PC-9 (cell line): ENCODE measurements at regions not wholly inside any gene's neighbourhood (a gene's known extent, or its start where the extent isn't known, plus 50 kb on each side); places are given as distances from the start of the nearest gene placed in this dataset.

Source experiments
- BruUV-seq: library from RNA; stranded (reverse); fragments of 400-500 nt; replicated peaks from 2 replicates; lab custom pipeline; 2021; lab: Mats Ljungman, UMichigan
- CTCF ChIA-PET: fragments of 300-600 bp; sonication (Branson Sonifier 250); formaldehyde crosslinking; loops from one replicate; lab custom pipeline; 2022; ENCODE audit warnings: antibody characterized with exemption; lab: Charles Lee
- POLR2A ChIA-PET: fragments of 300-600 bp; sonication (Branson Sonifier 250); formaldehyde crosslinking; loops from one replicate; lab custom pipeline; 2022; ENCODE audit warnings: antibody characterized with exemption; ENCODE audit not compliant: unreplicated experiment; lab: Charles Lee
- DNase-seq, 2 experiments: peaks; one replicate each; pipeline versions ENCODE4 v3.0.0 to v3.0.0-alpha.2; 2015 to 2022; ENCODE audit warnings: mixed read lengths in 1 of 2
- H2AFZ ChIP-seq: fragments of 200-600 bp; sonication (generic); 2 replicates; pipeline ENCODE4 v1.8.1; 2017; ENCODE audit warnings: antibody characterized with exemption
- H3F3A ChIP-seq: fragments of 200-600 bp; sonication (generic); 2 replicates; pipeline ENCODE4 v1.8.1; 2017; ENCODE audit warnings: antibody characterized with exemption, mild to moderate bottlenecking, low read depth; ENCODE audit not compliant: insufficient read depth
- H3K27ac ChIP-seq: fragments of 200-600 bp; sonication (generic); 2 replicates; pipeline ENCODE4 v1.6.1; 2016; ENCODE audit warnings: mixed run types
- H3K27me3 ChIP-seq: fragments of 200-600 bp; sonication (generic); 2 replicates; pipeline ENCODE4 v1.6.1; 2016; ENCODE audit warnings: low read depth, mixed run types; ENCODE audit not compliant: insufficient read depth
- H3K36me3 ChIP-seq: fragments of 200-600 bp; sonication (generic); 2 replicates; pipeline ENCODE4 v1.6.1; 2016; ENCODE audit warnings: low read depth, mixed run types
- H3K4me1 ChIP-seq: fragments of 200-600 bp; sonication (generic); replicated peaks from 2 replicates; pipeline ENCODE4 v1.6.1; 2016; ENCODE audit warnings: mixed run types; ENCODE audit not compliant: insufficient read depth
- H3K4me2 ChIP-seq: fragments of 200-600 bp; sonication (generic); 2 replicates; pipeline ENCODE4 v1.6.1; 2017; ENCODE audit warnings: mixed run types
- H3K4me3 ChIP-seq: fragments of 200-600 bp; sonication (generic); 2 replicates; pipeline ENCODE4 v1.6.1; 2016; ENCODE audit warnings: mixed run types
- H3K79me2 ChIP-seq: fragments of 200-600 bp; sonication (generic); 2 replicates; pipeline ENCODE4 v1.6.1; 2017; ENCODE audit warnings: low read depth, mixed run types
- H3K9me2 ChIP-seq: fragments of 200-600 bp; sonication (generic); 2 replicates; pipeline ENCODE4 v1.8.1; 2017; ENCODE audit warnings: mild to moderate bottlenecking; ENCODE audit not compliant: insufficient read depth
- H3K9me3 ChIP-seq: fragments of 200-600 bp; sonication (generic); 2 replicates; pipeline ENCODE4 v1.8.1; 2016; ENCODE audit warnings: low read depth; ENCODE audit not compliant: insufficient read depth
- H4K20me1 ChIP-seq: fragments of 200-600 bp; sonication (generic); 2 replicates; pipeline ENCODE4 v1.8.1; 2017; ENCODE audit not compliant: insufficient read depth
- EZH2 ChIP-seq: fragments of 200-600 bp; sonication (generic); IDR thresholded peaks from 2 replicates; pipeline ENCODE4 v1.8.0; 2017; ENCODE audit warnings: antibody characterized with exemption, low read depth
- intact Hi-C: fragments of 100-400 bp; cut with micrococcal nuclease; formaldehyde crosslinking; loops from one replicate; pipeline ENCODE4 v1.10.0; 2022; ENCODE audit not compliant: unreplicated experiment
- TF ChIP-seq, protein P1 (sequence below): fragments of 200-600 bp; sonication (generic); conservative IDR thresholded peaks from 2 replicates; pipeline ENCODE4 v1.6.1; 2017; ENCODE audit warnings: mixed run types, antibody characterized with exemption, mild to moderate bottlenecking, moderate library complexity

DNA sequence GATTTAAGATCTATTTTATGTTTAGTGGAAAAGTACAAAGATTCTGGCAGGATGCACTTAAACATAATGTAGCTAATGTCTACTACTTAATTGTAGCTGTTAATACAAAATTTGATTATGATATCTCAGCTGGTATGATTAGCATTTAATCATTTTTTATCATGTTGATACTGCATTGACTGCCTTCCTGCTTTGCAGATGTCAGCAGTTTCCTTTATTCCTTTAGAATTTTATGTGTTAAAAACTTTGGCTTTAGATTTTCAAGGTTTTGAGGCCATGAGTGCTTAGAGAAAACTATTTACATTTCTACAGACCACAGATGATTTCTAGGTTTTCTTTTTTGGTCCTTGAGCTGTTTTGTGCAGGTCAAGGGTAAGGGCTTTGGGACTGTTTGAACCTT, 152.2 kb downstream of the ZNF326 start:
- ChIA-PET POLR2A (no interaction called here), CTCF (no interaction called here)
- BruUV-seq = no TSS peak
- Histone ChIP-seq H2AFZ (no peak overlapping the region), H3K9me2 (no peaks in the 10 kb centered on the region; the same call in 1 of the 2 replicates), H4K20me1 (no peaks in the 10 kb centered on the region), H3F3A (no peaks in the 10 kb centered on the region), H3K4me2 (no peak overlapping the region), H3K27ac (no peak overlapping the region), H3K79me2 (no peaks in the 10 kb centered on the region), H3K4me3 (no peak overlapping the region), H3K9me3 (peaks cover 8% of the 10 kb centered on the region), H3K36me3 (no peaks in the 10 kb centered on the region), H3K27me3 (no peaks in the 10 kb centered on the region), H3K4me1 (no peaks in the 10 kb centered on the region)
- intact Hi-C loops = no loop called here
- no peak for TF ChIP-seq EZH2
- TF ChIP-seq, protein P1, sequence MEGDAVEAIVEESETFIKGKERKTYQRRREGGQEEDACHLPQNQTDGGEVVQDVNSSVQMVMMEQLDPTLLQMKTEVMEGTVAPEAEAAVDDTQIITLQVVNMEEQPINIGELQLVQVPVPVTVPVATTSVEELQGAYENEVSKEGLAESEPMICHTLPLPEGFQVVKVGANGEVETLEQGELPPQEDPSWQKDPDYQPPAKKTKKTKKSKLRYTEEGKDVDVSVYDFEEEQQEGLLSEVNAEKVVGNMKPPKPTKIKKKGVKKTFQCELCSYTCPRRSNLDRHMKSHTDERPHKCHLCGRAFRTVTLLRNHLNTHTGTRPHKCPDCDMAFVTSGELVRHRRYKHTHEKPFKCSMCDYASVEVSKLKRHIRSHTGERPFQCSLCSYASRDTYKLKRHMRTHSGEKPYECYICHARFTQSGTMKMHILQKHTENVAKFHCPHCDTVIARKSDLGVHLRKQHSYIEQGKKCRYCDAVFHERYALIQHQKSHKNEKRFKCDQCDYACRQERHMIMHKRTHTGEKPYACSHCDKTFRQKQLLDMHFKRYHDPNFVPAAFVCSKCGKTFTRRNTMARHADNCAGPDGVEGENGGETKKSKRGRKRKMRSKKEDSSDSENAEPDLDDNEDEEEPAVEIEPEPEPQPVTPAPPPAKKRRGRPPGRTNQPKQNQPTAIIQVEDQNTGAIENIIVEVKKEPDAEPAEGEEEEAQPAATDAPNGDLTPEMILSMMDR = no peak
- no peak for DNase-seq

DNA sequence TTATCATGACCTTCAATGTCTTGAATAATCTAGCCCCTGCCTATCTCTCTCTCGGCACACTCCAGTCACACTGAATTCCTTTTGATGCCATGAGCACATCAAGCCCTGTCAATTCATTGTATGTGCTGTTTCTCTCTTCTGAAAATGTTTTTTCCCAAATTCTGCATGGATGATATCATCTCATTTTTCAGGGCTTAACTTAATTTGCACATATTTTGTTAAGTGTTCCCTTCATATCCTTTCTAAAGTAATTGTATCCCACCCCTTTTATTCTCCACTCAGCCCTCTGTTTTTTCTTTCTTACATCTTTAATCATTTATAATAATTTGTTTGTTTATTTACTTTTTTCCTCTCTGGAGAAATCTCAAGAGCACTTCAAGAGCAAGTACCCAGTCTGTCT, 149.9 kb downstream of the ZNF326 start:
- ChIA-PET POLR2A (no interaction called here), CTCF (no interaction called here)
- TF ChIP-seq, protein P1 = no peak
- no peak overlapping the region for H3K4me2 ChIP-seq
- no peak overlapping the region for H3K27ac ChIP-seq
- BruUV-seq = no TSS peak
- H3K4me3 ChIP-seq = no peak overlapping the region
- H3K79me2 ChIP-seq = no peaks in the 10 kb centered on the region
- no peaks in the 10 kb centered on the region for H3K4me1 ChIP-seq
- no peak for DNase-seq
- intact Hi-C loops = no loop called here
- H3K27me3 ChIP-seq = no peaks in the 10 kb centered on the region
- H3K36me3 ChIP-seq = no peaks in the 10 kb centered on the region
- H4K20me1 ChIP-seq = no peaks in the 10 kb centered on the region
- no peaks in the 10 kb centered on the region for H3F3A ChIP-seq
- no peak overlapping the region for H2AFZ ChIP-seq
- peaks cover 10% of the 10 kb centered on the region for H3K9me3 ChIP-seq
- H3K9me2 ChIP-seq = no peaks in the 10 kb centered on the region

DNA sequence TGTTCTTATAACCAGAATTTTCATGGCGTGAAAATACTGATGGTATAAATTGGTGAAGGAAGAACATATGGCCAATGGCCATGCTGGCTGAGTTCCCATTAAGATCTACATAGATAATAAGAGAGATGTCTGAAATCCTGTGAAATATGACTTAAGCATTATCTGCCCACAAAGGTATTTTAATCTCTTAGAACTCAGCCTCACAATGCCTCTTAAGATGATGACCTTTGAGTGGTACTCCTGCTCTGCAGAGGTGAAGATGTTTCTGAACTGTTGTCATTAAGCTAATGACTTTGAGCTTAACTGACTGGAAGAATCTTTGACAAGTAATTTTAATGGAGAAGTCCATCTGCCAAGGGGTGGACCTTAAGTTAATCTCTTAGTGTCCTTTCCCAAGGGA, 148.7 kb downstream of the ZNF326 start:
- H3K9me2 ChIP-seq = no peaks in the 10 kb centered on the region
- no peaks in the 10 kb centered on the region for H3K79me2 ChIP-seq
- BruUV-seq = no TSS peak
- intact Hi-C loops = no loop called here
- no peaks in the 10 kb centered on the region for H3K36me3 ChIP-seq
- H2AFZ ChIP-seq = no peak overlapping the region
- H3K9me3 ChIP-seq = peaks cover 14% of the 10 kb centered on the region
- DNase-seq = no peak
- ChIA-PET CTCF (interaction anchor here (0.6 kb wide), 1 partner anchor 380 kb away, joined by 3 read pairs; no protein-coding TSS in a partner anchor), POLR2A (no interaction called here)
- no peaks in the 10 kb centered on the region for H4K20me1 ChIP-seq
- no peak overlapping the region for H3K4me3 ChIP-seq
- H3K27ac ChIP-seq = no peak overlapping the region
- H3K4me1 ChIP-seq = no peaks in the 10 kb centered on the region
- H3K27me3 ChIP-seq = no peaks in the 10 kb centered on the region
- H3F3A ChIP-seq = no peaks in the 10 kb centered on the region
- TF ChIP-seq EZH2 = no peak
- TF ChIP-seq, protein P1 = no peak
- no peak overlapping the region for H3K4me2 ChIP-seq
